CD14-positive monocyte (primary cell): ENCODE measurements at regions not wholly inside any gene's neighbourhood (a gene's known extent, or its start where the extent isn't known, plus 50 kb on each side); places are given as distances from the start of the nearest gene placed in this dataset.

ENCODE experiments used
- DNase-seq, 3 donors: peaks; one replicate each; pipeline ENCODE4 v3.0.0-alpha.2; 2011 to 2022
- H2AFZ ChIP-seq: 2 replicates; pipeline ENCODE4 v1.6.0; 2012; ENCODE audit warnings: mild to moderate bottlenecking, low read depth, low read length, inconsistent platforms; ENCODE audit not compliant: insufficient read depth, poor library complexity, severe bottlenecking
- H3K27ac ChIP-seq, 2 donors: 1 replicate in 1 of 2; 2 replicates in 1 of 2; pipeline ENCODE4 v1.5.1; 2012 to 2013; ENCODE audit warnings: low read length in 2 of 2, control low read depth in 1 of 2, inconsistent platforms in 1 of 2, low read depth in 1 of 2, mild to moderate bottlenecking in 1 of 2
- H3K27me3 ChIP-seq, 2 donors: one replicate each; pipeline versions ENCODE4 v1.6.0 to v1.6.1; 2011 to 2013; ENCODE audit warnings: low read length in 2 of 2; ENCODE audit not compliant: control insufficient read depth in 2 of 2, insufficient read depth in 2 of 2
- H3K36me3 ChIP-seq, 2 donors: replicated peaks in 1 of 2; 1 replicate in 1 of 2; 2 replicates in 1 of 2; pipeline versions ENCODE4 v1.5.1 to v1.6.1; 2012 to 2013; ENCODE audit warnings: low read length in 2 of 2, control low read depth in 1 of 2, inconsistent platforms in 1 of 2, mild to moderate bottlenecking in 1 of 2; ENCODE audit not compliant: insufficient read depth in 2 of 2, control insufficient read depth in 1 of 2
- H3K4me1 ChIP-seq, 2 donors: 1 replicate in 1 of 2; 2 replicates in 1 of 2; pipeline versions ENCODE4 v1.5.1 to v1.6.1; 2012 to 2013; ENCODE audit warnings: low read length in 2 of 2, control low read depth in 1 of 2, inconsistent platforms in 1 of 2, mild to moderate bottlenecking in 1 of 2, moderate library complexity in 1 of 2; ENCODE audit not compliant: insufficient read depth in 2 of 2, control insufficient read depth in 1 of 2
- H3K4me2 ChIP-seq: replicated peaks from 2 replicates; pipeline ENCODE3; 2012; ENCODE audit warnings: low read length, moderate library complexity, mild to moderate bottlenecking; ENCODE audit not compliant: poor library complexity, severe bottlenecking; ENCODE audit errors: extremely low read depth
- H3K4me3 ChIP-seq, 3 experiments: fragments of 200-600 bp in 1 of 3; sonication (generic) in 1 of 3; replicated peaks in 1 of 3; 1 replicate in 2 of 3; 2 replicates in 1 of 3; pipeline ENCODE4 v1.5.1; 2011 to 2013; ENCODE audit warnings: low read length in 3 of 3, mild to moderate bottlenecking in 3 of 3, control low read depth in 2 of 3, low read depth in 2 of 3, inconsistent platforms in 1 of 3, moderate library complexity in 1 of 3
- H3K79me2 ChIP-seq: 2 replicates; pipeline ENCODE4 v1.6.0; 2012; ENCODE audit warnings: mild to moderate bottlenecking, control low read depth, inconsistent platforms, low read length, moderate library complexity; ENCODE audit not compliant: insufficient read depth
- H3K9ac ChIP-seq: 2 replicates; pipeline ENCODE4 v1.6.0; 2017; ENCODE audit warnings: low read length, mild to moderate bottlenecking; ENCODE audit not compliant: insufficient read depth, poor library complexity, severe bottlenecking
- H3K9me3 ChIP-seq, 2 donors: replicated peaks in 1 of 2; 1 replicate in 1 of 2; 2 replicates in 1 of 2; pipeline versions ENCODE4 v1.5.1 to v1.6.1; 2012 to 2013; ENCODE audit warnings: low read length in 2 of 2, control low read depth in 1 of 2; ENCODE audit not compliant: control insufficient read depth in 1 of 2, insufficient read depth in 1 of 2
- H4K20me1 ChIP-seq: 2 replicates; pipeline ENCODE4 v1.6.0; 2012; ENCODE audit warnings: mild to moderate bottlenecking, low read length, control low read depth, moderate library complexity; ENCODE audit not compliant: insufficient read depth
- H3K27ac Mint-ChIP-seq, 7 donors: one replicate each; pipeline ENCODE4 v1.8.0; 2020; ENCODE audit warnings: mild to moderate bottlenecking in 7 of 7, mixed read lengths in 7 of 7, moderate library complexity in 6 of 7, inconsistent platforms in 2 of 7
- H3K27me3 Mint-ChIP-seq, 3 donors: one replicate each; pipeline ENCODE4 v1.8.0; 2021 to 2022; ENCODE audit warnings: low read depth in 3 of 3, mild to moderate bottlenecking in 3 of 3, mixed read lengths in 3 of 3, moderate library complexity in 3 of 3, inconsistent platforms in 1 of 3
- H3K36me3 Mint-ChIP-seq, 2 donors: one replicate each; pipeline ENCODE4 v1.8.0; 2020; ENCODE audit warnings: mixed read lengths in 2 of 2, inconsistent platforms in 1 of 2, mild to moderate bottlenecking in 1 of 2
- H3K4me1 Mint-ChIP-seq: one replicate; pipeline ENCODE4 v1.8.0; 2020; ENCODE audit warnings: mild to moderate bottlenecking, mixed read lengths
- H3K4me3 Mint-ChIP-seq, 2 donors: one replicate each; pipeline ENCODE4 v1.8.0; 2020; ENCODE audit warnings: mild to moderate bottlenecking in 2 of 2, mixed read lengths in 2 of 2, moderate library complexity in 1 of 2
- H3K9me3 Mint-ChIP-seq, 7 donors: one replicate each; pipeline ENCODE4 v1.8.0; 2020 to 2022; ENCODE audit warnings: mixed read lengths in 7 of 7, mild to moderate bottlenecking in 6 of 7, moderate library complexity in 6 of 7, inconsistent platforms in 2 of 7
- WGBS: methylation state at CpG from one replicate; pipeline ENCODE4 v1.1.5; 2013; ENCODE audit warnings: missing lambda C conversion rate; ENCODE audit not compliant: insufficient coverage; 5-methylcytosine and 5-hydroxymethylcytosine counted together
- intact Hi-C, 2 donors: fragments of 100-400 bp; cut with micrococcal nuclease; formaldehyde crosslinking; loops; one replicate each; pipeline versions ENCODE4 v1.15.0 to v1.15.1; 2023
- TF ChIP-seq, protein P1 (sequence below): fragments of 200-600 bp; IDR thresholded peaks from one replicate; pipeline ENCODE4 v1.8.0; 2022; ENCODE audit warnings: antibody characterized with exemption, mild to moderate bottlenecking

DNA sequence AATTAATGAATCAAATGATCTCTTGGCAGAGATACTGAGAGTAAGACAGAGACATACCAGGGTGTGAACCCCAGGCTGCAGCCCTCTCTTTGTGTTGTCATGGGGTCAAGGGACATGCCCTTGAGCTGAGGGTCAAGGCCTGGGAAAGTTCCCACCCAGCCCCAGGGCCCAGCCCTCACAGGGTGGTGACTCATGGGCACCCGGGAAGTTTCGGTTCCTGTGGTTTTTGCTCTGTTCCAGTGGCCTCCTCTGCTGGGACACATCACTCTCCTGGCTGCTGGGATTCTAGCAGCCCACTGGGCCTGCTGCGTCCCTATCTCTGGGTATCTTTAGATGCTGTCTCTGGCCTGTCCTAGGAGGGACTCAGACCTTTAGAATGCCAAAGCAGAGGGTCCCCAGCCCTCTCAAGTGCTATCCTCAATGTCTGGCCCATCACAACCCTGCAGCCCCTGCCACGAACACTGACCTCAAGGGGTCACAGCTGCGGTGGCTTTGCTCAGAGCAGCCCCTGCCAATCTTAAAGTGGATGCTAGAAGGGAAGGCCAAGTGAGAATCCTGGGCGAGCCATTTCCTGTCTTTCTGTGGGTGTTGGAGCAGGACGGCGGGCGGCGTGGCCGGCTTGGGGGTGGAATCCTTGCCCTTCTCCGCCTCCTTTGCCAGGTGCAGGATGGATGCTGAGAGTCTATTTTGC, 148.4 kb upstream of the TLE3 start:
- peak overlapping the region; percentile 61 for H3K4me2 ChIP-seq
- WGBS, result 50% methylated on average over 10 of the region's 12 CpGs
- H3K9me3 ChIP-seq, result no peaks in the 10 kb centered on the region
- Mint-ChIP-seq H3K9me3 (peaks cover 0 to 1% (median 0%) of the 10 kb centered on the region in 7 donors), H3K36me3 (peaks cover 4 to 18% of the 10 kb centered on the region in 2 donors), H3K4me3 (peak overlapping the region; percentile 37 to 67), H3K27me3 (peaks cover 9 to 11% (median 11%) of the 10 kb centered on the region in 3 donors), H3K27ac (peak overlapping the region; percentile 88 to 95 (median 91)), H3K4me1 (peaks cover 66% of the 10 kb centered on the region)
- no peaks in the 10 kb centered on the region for H3K79me2 ChIP-seq
- H4K20me1 ChIP-seq, result no peaks in the 10 kb centered on the region
- TF ChIP-seq, protein P1, sequence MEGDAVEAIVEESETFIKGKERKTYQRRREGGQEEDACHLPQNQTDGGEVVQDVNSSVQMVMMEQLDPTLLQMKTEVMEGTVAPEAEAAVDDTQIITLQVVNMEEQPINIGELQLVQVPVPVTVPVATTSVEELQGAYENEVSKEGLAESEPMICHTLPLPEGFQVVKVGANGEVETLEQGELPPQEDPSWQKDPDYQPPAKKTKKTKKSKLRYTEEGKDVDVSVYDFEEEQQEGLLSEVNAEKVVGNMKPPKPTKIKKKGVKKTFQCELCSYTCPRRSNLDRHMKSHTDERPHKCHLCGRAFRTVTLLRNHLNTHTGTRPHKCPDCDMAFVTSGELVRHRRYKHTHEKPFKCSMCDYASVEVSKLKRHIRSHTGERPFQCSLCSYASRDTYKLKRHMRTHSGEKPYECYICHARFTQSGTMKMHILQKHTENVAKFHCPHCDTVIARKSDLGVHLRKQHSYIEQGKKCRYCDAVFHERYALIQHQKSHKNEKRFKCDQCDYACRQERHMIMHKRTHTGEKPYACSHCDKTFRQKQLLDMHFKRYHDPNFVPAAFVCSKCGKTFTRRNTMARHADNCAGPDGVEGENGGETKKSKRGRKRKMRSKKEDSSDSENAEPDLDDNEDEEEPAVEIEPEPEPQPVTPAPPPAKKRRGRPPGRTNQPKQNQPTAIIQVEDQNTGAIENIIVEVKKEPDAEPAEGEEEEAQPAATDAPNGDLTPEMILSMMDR, result no peak
- peak; percentile 94 to 98 (median 97) for DNase-seq
- no peak overlapping the region for H2AFZ ChIP-seq
- no peaks in the 10 kb centered on the region for H3K27me3 ChIP-seq
- peak overlapping the region; percentile 76 to 83 for H3K27ac ChIP-seq
- H3K9ac ChIP-seq, result peak overlapping the region; percentile 45
- H3K4me3 ChIP-seq, result peak overlapping the region in 1 of 3 experiments; percentile 49
- intact Hi-C loops, result loop anchor here (5.0 to 10.0 kb wide), 2 partner anchors 84 to 101 kb away; no protein-coding TSS in a partner anchor
- H3K4me1 ChIP-seq, result peaks cover 59 to 64% of the 10 kb centered on the region in 2 donors
- H3K36me3 ChIP-seq, result no peaks in the 10 kb centered on the region

DNA sequence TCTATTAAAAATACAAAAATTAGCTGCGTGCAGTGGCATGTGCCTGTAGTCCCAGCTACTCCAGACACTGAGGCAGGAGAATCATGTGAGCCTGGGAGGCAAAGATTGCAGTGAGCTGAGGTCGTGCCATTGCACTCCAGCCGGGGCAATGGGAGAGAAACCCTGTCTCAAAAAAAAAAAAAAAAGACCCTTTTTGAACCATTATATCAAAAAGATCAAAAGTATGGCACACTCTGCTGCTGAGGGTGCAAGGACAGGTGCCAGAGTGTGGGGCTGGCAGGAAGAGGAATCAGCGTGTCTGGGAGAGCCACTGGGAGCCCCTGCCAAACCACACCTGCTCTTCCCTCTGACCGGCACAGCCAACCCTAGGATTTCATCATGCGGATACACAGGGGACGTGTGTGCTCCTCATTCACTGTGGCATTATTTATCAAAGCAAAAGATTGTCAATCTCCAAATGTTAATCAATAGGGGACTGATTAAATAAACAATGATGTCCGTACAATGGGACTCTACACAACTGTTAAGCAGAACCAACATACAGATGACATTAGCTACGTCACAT, 147.3 kb upstream of the TLE3 start:
- DNase-seq, result no peak
- Histone ChIP-seq H3K27me3 (no peaks in the 10 kb centered on the region), H3K27ac (peak overlapping the region in 1 of 2 donors; percentile 76), H3K36me3 (no peaks in the 10 kb centered on the region), H3K79me2 (no peaks in the 10 kb centered on the region), H3K4me1 (peaks cover 59 to 64% of the 10 kb centered on the region in 2 donors), H4K20me1 (no peaks in the 10 kb centered on the region), H2AFZ (no peak overlapping the region), H3K9ac (no peak overlapping the region), H3K4me2 (no peak overlapping the region), H3K9me3 (no peaks in the 10 kb centered on the region), H3K4me3 (no peak overlapping the region)
- no peak overlapping the region for H3K4me3 Mint-ChIP-seq
- peaks cover 4 to 18% of the 10 kb centered on the region in 2 donors for H3K36me3 Mint-ChIP-seq
- intact Hi-C loops, result loop anchor here (5.0 to 10.0 kb wide), 2 partner anchors 83 to 100 kb away; no protein-coding TSS in a partner anchor
- 100% methylated on average over 1 of the region's 9 CpGs for WGBS
- peak overlapping the region; percentile 88 to 95 (median 91) for H3K27ac Mint-ChIP-seq
- H3K27me3 Mint-ChIP-seq, result peaks cover 9 to 13% (median 11%) of the 10 kb centered on the region in 3 donors
- peaks cover 68% of the 10 kb centered on the region for H3K4me1 Mint-ChIP-seq
- TF ChIP-seq, protein P1, result no peak
- H3K9me3 Mint-ChIP-seq, result peaks cover 0 to 1% (median 0%) of the 10 kb centered on the region in 7 donors
